SK-MEL-5 (cell line): ENCODE measurements at regions not wholly inside any gene's neighbourhood (a gene's known extent, or its start where the extent isn't known, plus 50 kb on each side); places are given as distances from the start of the nearest gene placed in this dataset.

Experiments used
- DNase-seq: peaks from one replicate; pipeline ENCODE4 v3.0.0-alpha.2; 2016; ENCODE audit warnings: low read depth, low spot score
- in situ Hi-C: cut with HindIII; loops from 2 replicates; pipeline ENCODE4 v1.10.0; 2016; ENCODE audit warnings: low sequenced_read_pairs, high pct_unique_total_duplicates, low pct_unique_long_range_greater_than_20kb

DNA sequence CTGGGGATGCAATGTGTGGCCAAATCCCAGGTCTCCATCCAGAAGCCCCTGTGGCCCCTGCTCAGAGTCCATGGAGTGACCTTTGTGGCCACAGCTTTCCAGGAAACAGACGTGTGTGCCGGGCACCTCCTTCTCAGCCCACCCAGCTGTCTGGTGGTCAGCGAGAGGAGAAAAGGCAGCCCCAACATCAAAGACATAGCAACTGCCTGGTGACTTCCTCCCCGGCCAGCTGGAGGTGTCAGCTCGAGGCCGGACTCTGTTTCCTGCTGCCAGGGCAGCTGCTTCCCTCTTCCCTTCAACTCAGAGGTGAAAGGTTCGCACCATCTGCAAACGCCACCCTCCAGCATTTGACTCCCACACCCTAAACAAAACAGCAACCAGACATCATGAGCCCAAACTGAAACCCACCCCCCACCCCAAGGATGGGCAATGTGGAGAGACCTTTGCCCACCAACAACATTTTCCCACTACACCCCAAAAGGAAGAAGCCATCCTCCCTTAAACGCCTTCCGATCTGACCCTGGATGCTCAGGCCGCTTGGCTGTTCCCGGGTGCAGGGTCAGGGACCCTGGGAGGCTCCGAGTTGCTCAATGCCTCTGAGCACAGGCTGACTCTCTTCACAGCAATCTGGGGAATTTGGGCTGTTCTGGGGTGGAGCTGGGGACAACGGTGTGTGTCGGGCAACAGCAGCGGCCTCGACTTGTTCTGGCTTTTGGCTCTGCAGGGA lies 162.3 kb downstream of the PSMG1 start:
- DNase-seq, result no peak
- in situ Hi-C loops, result no loop called here

DNA sequence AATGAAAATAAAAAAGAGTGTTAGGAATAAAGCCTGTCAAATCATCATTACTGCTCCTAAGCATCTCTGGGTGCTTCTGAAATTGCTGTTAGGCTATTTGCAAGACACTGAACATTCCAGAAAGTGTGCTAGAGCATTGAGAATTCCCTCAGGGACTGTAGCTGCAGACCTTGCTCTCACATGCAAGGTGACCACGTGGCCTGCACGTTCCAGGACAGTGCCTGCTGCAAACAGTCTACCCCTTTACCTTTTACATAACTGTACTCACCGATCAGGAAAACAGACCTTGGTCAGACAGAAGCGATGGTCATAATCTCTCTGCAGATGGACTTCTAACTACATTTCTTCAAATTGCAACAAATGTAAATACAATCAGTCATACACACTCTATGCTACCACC lies 164.5 kb downstream of the PSMG1 start:
- in situ Hi-C loops, result no loop called here
- no peak for DNase-seq

DNA sequence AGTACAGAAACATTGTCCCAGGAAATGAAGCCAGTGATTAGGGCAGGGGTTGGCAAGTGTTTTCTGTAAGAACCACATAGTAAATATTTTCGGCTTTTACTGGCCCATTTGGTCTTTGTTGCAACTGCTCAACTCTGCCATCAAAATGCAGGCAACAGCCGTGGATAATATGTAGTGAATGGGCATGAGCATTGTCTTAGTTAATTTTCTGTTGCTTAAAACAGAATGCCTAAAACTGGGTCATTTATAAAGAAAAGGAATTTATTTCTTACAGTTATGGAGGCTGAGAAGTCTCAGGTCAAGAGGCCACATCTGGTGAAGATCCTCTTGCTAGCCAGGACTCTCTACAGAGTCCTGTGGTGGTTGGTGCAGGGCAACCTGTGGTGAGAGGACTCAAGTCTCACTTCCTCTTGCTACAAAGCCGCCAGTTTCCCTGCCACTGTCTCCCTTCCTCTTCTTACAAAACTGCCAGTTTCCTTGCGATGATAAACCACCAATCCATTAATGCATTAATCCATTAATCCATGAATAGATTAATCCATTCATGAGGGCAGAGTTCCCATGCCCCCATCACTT lies 166.4 kb downstream of the PSMG1 start:
- in situ Hi-C loops, result no loop called here

DNA sequence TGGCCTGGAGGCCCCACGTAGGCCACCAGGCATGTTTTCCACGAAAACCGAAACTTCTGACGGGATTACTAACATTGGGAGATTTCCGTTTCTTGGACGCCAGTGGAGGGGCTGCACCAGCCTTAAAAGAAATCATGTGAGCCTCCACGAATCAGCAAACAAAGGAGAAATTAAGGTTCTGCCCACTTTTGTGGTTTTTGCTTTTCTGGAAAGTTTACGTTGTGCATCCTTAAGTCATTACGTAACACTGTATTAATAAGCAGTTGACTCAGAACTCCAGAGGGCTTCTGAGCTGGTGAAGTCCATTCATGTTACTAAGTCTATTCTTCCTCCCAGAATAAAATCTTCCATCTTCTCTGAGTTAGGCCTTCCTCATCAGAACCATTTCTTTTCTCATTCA lies 168.5 kb downstream of the PSMG1 start:
- in situ Hi-C loops, result no loop called here
- no peak for DNase-seq

More for the DNA sequence above, 166.4 kb downstream of the PSMG1 start:
- DNase-seq, result no peak

DNA sequence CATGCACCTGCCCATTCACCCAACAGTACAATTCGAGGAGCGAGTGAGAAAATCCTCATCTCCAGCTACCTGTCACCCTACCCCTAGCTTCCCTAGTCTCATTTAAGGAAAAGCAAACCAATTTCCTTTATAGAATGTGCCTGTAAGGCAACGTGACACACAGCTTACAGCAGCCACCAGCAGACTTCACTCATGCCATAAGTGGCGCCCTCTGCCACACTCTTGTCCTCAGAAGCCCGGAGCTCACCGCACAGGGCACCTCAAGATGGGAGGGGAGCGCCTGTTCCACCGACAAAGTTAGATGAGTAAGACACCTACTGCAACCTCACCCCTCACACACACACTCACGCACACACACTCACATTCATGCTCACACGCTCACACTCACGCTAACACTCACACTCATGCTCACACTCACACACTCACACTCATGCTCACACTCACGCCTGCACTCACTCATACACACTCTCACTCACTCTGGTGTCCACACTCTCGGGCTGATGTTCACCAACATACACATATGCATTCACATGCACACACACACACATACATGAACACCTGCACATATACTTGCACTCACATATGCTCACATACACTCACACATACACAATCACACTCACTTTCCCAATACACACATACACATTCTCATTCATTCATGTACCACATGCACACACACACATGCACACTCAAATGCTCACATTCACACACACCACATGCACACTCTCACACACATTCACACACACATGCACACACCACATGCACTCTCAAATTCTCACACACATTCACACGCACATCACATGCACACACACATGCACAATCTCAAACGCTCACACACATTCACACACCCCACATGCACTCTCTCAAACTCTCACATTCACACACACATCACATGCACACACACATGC lies 170.7 kb downstream of the PSMG1 start:
- no peak for DNase-seq
- in situ Hi-C loops, result no loop called here

DNA sequence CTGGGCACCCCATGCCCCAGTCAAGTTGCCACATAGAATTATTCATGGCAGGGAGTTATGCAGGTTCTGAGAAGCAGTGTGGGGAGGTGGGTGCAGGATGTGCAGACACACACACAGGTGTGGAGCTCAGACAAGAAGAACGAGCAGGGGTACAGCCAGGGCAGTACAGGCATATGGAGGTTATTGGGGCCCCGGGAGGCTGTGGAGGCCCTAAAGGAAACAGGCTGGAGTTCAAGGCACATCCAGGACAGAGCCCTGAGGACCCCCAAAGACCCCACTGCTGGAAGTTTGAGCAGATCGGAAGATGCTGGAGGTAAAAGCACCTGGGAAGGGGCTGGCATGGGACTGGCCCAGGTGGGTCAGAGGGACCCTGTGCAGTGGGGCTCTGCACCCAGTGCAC lies 171.3 kb downstream of the PSMG1 start:
- in situ Hi-C loops, result no loop called here
- DNase-seq, result no peak

DNA sequence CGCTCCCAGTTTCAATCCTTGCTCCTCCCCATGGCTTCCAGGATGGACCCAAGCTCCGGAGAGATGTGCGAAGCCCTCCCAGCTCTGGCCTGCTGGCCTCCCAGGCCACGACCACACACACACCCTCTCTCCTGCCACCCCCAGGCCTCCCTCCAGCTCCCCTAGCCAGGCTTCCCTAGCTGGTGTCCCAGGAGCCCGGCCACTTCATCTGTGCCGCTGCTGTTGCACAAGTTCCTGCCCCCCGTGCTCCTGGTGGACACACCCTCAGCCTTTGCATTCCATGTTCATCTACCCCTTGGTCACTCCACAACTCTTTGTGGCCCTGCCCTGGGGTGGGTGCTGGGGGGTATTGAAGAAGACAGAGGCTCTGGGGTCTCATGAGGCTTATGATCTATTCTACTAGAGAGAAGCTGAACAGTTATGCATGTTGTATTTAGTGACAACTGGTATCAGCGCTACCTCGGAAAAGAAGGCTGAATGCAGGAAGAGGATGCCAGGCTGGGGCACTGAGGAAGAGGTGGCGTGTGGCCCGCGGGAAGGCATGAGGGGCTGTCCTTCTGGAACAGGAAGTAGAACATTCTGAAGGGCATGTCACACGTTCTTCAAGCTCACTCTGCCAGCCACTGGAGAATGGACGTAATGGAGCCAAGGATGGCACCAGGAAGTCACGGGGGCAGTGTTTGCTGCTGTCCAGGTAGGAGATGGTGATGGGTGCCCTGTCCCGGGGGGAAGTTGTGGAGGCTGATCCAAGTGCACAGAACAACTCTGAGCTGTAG lies 172.4 kb downstream of the PSMG1 start:
- in situ Hi-C loops, result no loop called here

DNA sequence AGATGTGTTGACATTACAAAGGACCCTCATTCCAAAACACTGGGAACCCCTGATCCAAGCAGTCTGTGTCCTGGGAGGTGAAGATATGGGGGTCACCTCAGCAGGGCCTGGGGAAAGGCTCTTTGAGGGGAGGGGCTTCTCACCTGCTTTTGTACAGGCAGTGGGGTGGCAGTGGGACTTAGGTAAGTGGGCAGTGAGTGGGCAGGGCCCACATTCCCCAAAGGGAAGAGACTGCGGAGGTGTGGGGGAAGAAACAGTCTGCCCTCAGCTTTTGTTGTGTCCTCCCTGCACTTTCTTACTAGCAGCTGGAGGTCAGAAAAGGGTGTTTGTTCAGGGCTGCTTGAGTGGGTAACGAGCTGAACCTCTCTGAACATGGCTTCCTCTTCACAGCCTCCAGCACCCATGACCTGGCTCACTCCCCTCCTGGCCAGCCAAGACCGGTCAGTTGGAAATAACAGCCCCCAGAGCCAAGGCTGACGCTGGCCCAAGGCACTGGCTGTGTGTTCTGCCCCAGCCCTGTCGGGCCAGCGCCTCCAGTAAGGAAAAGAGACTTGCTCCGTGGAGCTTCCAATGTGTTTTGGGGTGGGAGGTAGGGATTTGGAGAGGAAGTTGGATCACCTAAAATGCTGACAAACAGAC lies 173.5 kb downstream of the PSMG1 start:
- no peak for DNase-seq
- in situ Hi-C loops, result no loop called here

More for the DNA sequence above, 172.4 kb downstream of the PSMG1 start:
- DNase-seq, result no peak

DNA sequence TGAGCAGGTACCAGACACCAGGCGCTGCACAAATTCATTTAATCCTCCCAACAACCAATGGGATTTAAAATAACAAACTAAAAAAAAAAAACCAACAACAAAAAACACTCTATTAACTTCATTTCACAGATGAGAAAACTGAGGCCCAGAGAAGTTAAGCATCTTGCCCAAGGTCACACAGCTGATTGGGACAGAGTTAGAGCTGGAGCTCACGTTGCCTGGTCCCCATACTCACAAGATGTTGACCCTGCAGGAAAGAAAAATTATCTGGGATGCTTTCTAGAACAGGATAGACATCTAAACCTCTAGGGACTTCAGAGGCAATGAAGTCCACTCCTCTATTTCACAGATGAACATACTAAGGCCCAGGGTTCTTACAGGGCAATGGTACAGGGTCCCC lies 175.3 kb downstream of the PSMG1 start:
- no peak for DNase-seq
- in situ Hi-C loops, result no loop called here

DNA sequence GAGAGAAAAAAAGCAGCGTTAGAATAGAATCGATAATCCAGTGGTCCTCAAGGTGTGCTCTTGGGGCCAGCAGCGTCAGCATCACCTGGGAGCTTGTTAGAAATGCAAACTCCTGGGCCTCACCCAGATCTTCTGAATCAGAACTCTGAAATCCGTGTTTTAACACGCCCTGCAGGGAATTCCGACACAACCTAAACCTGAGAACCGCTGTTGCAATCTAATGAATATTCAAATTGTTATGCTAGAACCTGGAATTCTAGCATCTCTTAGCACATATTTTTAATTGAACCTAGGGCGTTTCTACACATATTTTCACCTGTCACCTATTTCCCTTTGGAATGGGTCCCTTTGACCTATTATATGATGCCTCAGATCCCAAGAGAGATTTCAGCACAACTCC lies 175.7 kb downstream of the PSMG1 start:
- in situ Hi-C loops, result no loop called here
- no peak for DNase-seq

DNA sequence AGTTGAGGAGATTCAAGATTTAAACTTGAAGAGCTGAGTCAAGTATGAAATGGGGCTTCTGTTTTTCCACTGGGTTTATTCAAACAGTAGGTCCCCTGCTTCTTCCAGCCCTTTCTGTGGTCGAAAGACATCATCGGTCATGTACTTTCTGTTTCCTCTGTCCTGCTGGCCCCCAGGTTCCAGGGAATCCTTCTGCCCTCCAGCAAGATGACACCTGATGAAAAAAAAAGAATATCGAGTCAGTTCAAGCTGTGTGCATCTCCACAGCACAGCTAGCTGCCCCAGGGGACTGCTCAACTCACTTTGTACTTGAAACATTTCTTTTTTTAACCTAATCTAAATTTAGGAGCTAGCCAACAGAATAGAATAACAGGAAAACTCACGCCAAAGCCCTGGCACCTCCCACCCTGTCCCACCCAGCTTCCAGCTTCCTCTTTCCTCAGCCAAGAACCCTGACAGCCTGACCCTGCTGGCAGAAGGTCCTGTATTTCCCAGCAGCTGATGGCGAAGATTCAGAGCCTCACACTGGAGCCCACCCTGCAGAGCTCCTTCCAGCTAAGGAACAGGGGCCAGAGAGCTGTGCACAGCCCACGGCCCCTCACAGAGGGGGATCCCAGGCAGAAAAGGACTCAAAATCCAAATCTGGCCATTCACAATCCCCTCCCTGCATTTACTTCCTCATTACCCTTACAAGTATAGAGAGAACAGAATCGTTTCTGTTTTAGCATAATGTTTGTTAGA lies 176.5 kb downstream of the PSMG1 start:
- in situ Hi-C loops, result no loop called here
- DNase-seq, result no peak

DNA sequence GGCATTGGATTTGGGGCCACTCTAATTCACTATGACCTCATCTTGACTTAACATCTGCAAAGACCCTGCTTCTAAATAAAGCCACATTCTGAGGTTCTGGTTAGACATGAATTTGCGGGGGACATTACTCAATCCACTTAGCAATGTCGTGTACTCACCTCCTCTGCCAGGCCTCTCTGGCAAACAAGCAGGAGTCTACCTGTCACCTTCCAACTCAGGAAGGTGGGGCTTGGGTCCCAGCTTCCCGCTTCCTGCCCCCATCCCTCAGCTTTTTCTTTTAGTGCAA lies 177.8 kb downstream of the PSMG1 start:
- in situ Hi-C loops, result no loop called here
- DNase-seq, result no peak

DNA sequence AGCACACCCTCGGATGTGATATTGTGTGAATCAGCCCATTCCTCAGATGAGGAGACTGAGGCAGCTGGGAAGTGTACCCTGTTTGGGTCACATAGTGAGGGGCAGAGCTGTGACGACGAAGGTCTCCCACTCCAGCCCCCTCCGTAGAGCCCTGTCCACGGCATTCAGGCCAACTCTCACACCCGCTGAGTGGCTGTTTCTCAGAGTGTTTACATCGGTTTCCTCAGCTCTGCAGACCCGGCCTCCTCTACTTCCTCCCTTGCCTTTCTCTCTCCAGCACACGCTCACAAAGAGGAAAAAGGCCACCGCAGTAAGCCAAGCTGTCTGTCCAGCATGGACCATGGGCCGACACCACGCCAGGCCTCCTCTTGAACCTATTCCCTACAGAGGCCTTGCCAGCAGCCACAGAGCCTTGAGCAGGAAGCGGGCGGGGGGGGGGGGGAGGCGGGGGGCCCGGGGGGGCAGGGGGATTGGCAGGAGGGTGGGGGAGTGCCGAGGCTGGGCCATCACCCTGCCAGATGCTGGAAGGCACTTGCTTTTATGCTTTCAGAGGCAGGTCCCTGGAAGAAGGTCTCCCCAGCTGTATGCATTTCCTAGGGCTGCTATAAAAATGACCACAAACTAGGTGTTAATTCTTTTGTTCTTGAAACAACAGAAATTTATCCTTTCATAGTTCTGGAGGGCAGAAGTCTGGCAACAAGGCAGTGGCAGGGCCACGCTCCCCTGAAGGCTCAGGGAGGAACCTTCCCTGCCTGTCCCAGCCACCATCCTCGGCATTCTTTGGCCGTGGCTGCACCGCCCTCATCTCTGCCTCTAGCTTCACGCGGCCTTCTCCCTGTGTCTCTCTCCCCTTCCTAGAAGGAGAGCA lies 178.4 kb downstream of the PSMG1 start:
- in situ Hi-C loops, result no loop called here
- DNase-seq, result no peak

DNA sequence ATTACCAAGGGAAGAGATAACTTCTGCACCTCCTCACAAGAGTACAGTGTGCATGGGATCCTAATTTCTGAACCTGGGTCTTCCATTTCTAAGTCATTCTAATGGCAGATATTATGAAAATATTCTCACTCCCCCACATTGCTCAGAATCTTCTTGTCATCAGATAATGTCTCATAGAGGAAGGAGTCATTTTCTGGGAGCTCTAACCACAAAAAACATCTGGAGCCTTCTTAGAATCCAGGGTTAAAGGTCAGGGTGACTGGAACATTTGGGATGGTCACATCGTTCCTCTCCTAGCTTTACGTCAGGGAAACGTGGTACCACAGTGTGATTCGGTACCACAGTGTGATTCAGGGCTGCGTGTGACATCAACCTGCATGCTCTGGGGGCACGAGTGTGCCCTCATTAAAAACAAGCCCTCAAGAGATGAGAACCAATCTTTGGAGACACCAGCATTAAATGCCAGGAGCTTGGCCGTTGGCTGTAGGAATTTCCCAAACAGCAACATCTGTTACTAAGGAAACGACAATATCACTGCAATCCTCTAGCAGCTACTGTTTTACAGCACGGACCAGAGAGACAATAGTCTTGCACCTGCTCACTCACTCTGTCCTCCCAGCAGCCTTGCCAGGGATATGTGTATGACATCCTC lies 179.1 kb downstream of the PSMG1 start:
- in situ Hi-C loops, result no loop called here
- DNase-seq, result no peak

DNA sequence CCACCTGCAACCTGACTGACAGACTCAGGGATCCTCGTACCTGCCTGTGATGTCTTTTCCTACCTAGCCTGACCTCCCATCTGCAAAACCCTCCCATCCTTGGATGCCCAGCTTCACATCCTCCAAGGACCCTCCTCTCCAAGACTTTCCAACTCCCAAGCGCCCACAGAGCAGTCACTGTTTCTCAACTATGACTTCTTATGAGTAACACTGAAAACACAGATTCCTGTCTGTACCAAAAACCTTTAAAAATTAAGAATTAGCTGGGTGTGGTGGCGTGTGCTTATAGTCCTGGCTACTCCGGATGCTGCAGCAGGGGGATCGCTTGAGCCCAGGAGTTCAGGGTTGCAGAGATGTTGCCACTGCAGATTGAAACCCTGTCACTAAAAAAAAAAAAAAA lies 181.9 kb downstream of the PSMG1 start:
- DNase-seq, result no peak
- in situ Hi-C loops, result no loop called here

DNA sequence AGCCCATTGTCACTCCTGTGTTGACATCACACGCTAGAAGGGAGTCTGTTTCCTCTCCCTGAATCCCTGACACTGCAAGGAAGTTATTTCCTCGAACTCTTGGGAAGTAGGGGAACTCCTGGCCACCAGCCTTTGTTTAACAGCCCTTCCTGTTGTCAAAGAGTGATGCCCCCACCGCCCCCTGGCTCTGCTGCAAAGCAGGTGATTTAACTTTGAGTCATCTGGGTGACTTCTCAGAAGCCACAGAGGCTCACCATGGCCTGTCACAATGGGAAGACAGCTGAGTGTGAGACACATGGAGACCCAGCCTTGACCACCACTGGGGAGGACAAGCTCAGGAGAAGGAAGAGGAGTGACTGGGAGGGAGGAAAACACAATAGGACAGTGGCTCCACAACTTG lies 182.8 kb downstream of the PSMG1 start:
- no peak for DNase-seq
- in situ Hi-C loops, result no loop called here
